ENCODE measurements at regions not wholly inside any gene's neighbourhood (a gene's known extent, or its start where the extent isn't known, plus 50 kb on each side); places are given as distances from the start of the nearest gene placed in this dataset.

DNA sequence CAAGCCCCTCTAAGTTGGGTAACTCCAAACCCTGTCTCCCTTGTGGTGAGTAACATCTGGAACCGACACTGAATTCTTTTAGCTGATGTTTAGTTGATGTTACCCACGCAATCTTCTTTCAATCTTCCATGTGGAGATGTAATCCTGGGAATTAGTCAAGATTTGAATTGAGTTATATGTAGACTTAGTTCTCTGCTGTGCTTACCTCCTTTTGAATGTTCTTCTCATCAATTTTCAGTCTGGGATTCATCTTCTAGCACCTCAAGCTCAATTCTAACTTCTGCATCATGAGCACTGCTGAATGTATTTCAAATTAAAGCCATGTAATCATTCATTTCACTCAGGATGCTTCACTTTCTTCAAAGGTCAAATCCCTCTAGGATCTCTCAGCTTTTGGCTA is 270.6 kb downstream of the FAM170A start:
- Histone ChIP-seq H3K4me3 (no peak overlapping the region), H3K36me3 (no peaks in the 10 kb centered on the region), H3K4me1 (ENCODE audit: insufficient read depth) (no peaks in the 10 kb centered on the region), H3K9me3 (no peaks in the 10 kb centered on the region), H3K27ac (no peak overlapping the region), H3K27me3 (no peaks in the 10 kb centered on the region)
- 72 to 90% (median 83%) methylated on average over 2 of the region's 2 CpGs for WGBS, 3 donors
- no peak for DNase-seq
- intact Hi-C loops (cut with DNase I) = no loop called here
- TF ChIP-seq POLR2A (IDR thresholded peaks at IDR 0.05) = no peak
- no peak for TF ChIP-seq EP300 (IDR thresholded peaks at IDR 0.05)
- TF ChIP-seq, protein P1, sequence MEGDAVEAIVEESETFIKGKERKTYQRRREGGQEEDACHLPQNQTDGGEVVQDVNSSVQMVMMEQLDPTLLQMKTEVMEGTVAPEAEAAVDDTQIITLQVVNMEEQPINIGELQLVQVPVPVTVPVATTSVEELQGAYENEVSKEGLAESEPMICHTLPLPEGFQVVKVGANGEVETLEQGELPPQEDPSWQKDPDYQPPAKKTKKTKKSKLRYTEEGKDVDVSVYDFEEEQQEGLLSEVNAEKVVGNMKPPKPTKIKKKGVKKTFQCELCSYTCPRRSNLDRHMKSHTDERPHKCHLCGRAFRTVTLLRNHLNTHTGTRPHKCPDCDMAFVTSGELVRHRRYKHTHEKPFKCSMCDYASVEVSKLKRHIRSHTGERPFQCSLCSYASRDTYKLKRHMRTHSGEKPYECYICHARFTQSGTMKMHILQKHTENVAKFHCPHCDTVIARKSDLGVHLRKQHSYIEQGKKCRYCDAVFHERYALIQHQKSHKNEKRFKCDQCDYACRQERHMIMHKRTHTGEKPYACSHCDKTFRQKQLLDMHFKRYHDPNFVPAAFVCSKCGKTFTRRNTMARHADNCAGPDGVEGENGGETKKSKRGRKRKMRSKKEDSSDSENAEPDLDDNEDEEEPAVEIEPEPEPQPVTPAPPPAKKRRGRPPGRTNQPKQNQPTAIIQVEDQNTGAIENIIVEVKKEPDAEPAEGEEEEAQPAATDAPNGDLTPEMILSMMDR (IDR thresholded peaks at IDR 0.05) = no peak

DNA sequence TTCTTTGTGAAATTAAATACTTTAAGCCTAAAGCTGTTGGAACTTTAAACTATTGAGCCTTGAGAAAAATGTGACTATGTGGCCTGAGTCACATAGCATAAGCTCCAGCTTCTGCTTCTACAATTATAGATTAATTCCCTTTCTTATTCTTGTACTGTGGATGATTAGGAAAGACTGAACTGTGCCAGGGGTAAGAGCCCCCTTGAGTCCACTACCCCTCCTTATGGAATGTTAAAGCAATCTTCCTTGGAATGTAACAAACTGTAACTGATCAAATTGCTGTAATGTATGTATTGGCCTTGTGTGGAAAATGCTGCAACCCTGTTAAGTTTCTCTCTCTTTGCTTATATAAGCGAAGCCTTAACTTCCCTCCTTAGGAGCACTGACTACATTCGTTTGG is 273.2 kb downstream of the FAM170A start:
- no peak for TF ChIP-seq EP300 (IDR thresholded peaks at IDR 0.05)
- no peak for TF ChIP-seq POLR2A (IDR thresholded peaks at IDR 0.05)
- TF ChIP-seq, protein P1 (IDR thresholded peaks at IDR 0.05) = no peak
- intact Hi-C loops (cut with DNase I) = no loop called here
- no peak overlapping the region for H3K27ac ChIP-seq
- no peaks in the 10 kb centered on the region for H3K9me3 ChIP-seq
- DNase-seq = no peak
- 75 to 83% (median 78%) methylated on average over 2 of the region's 2 CpGs for WGBS, 3 donors
- H3K4me1 ChIP-seq (ENCODE audit: insufficient read depth) = no peaks in the 10 kb centered on the region
- H3K36me3 ChIP-seq = no peaks in the 10 kb centered on the region
- no peaks in the 10 kb centered on the region for H3K27me3 ChIP-seq
- no peak overlapping the region for H3K4me3 ChIP-seq

DNA sequence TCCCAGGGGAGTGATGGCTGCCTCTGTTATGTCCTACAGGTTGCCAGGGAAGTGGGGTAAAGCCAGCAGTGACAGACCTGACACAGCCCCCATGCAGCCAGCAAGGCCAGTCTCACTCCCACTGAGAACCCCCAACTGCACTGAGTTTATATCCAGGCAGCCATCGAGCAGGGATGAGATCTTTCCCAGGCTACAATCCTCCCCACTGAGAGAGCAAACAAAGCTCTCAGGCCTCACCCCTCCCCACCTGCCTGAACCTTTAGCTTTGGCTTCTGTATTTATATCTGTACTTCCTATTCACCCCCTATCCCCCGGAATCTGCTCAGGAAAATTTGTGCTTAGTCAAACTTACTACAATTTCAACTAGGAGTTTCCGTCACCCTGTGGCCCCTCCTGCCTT is 284.1 kb downstream of the FAM170A start:
- TF ChIP-seq POLR2A (IDR thresholded peaks at IDR 0.05) = no peak
- no peak for TF ChIP-seq EP300 (IDR thresholded peaks at IDR 0.05)
- TF ChIP-seq, protein P1 (IDR thresholded peaks at IDR 0.05) = no peak
- H3K36me3 ChIP-seq = no peaks in the 10 kb centered on the region
- 65 to 73% (median 70%) methylated on average over 3 of the region's 3 CpGs for WGBS, 3 donors
- H3K4me3 ChIP-seq = no peak overlapping the region
- no peak overlapping the region for H3K27ac ChIP-seq
- intact Hi-C loops (cut with DNase I) = no loop called here
- no peaks in the 10 kb centered on the region for H3K27me3 ChIP-seq
- DNase-seq = no peak
- H3K4me1 ChIP-seq (ENCODE audit: insufficient read depth) = no peaks in the 10 kb centered on the region
- H3K9me3 ChIP-seq = no peaks in the 10 kb centered on the region

DNA sequence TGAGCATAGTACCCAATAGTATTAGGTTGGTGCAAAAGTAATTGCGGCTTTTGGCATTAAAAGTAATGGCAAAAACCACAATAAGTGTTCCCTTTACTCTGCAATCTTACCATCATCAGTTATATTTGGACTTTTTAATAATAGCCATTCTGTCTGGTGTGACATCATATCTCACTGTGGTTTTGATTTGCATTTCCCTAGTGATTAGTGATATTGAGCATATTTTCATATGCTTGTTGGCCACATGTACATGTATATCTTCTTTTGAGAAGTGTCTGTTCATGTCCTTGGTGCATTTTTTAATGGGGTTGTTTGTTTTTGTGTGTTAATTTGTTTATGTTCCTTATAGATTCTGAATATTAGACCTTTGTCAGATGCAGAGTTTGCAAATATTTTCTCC is 289.9 kb downstream of the FAM170A start:
- TF ChIP-seq, protein P1 (IDR thresholded peaks at IDR 0.05) = no peak
- TF ChIP-seq EP300 (IDR thresholded peaks at IDR 0.05) (no peak), POLR2A (IDR thresholded peaks at IDR 0.05) (no peak)
- Histone ChIP-seq H3K36me3 (no peaks in the 10 kb centered on the region), H3K27ac (no peak overlapping the region), H3K9me3 (no peaks in the 10 kb centered on the region), H3K27me3 (no peaks in the 10 kb centered on the region), H3K4me1 (ENCODE audit: insufficient read depth) (no peaks in the 10 kb centered on the region), H3K4me3 (no peak overlapping the region)
- intact Hi-C loops (cut with DNase I) = no loop called here
- DNase-seq = no peak
- WGBS, 3 donors = 83 to 90% (median 85%) methylated on average over 1 of the region's 1 CpG

DNA sequence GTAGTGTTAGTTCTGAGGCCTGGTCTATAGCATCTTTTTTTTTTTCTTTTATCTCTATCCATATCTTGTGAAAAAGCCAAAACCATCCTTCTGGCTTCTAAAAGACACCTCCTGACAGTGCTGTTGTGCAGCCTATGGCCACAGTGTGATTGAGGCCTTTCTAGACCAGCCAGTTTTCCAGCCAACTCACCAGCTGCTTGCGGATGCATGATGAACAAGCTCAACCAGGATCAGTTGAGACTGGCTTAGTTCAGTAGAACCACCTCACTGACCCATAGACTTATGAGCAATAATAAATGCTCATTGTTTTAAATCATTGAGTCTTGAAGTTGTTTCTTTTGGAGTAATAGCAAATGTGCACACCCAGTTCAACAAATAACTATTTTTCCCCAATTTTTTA is 296.9 kb downstream of the FAM170A start:
- no peak for DNase-seq
- WGBS, 3 donors = 94 to 100% (median 96%) methylated on average over 1 of the region's 1 CpG
- Histone ChIP-seq H3K27me3 (no peaks in the 10 kb centered on the region), H3K4me3 (no peak overlapping the region), H3K36me3 (no peaks in the 10 kb centered on the region), H3K9me3 (no peaks in the 10 kb centered on the region), H3K27ac (no peak overlapping the region), H3K4me1 (ENCODE audit: insufficient read depth) (no peaks in the 10 kb centered on the region)
- TF ChIP-seq EP300 (IDR thresholded peaks at IDR 0.05) = no peak
- no peak for TF ChIP-seq POLR2A (IDR thresholded peaks at IDR 0.05)
- TF ChIP-seq, protein P1 (IDR thresholded peaks at IDR 0.05) = no peak
- intact Hi-C loops (cut with DNase I) = no loop called here
